Neural progenitor cell (in vitro differentiated cells): ENCODE measurements at regions not wholly inside any gene's neighbourhood (a gene's known extent, or its start where the extent isn't known, plus 50 kb on each side); places are given as distances from the start of the nearest gene placed in this dataset.

Experiments
- DNase-seq: peaks from one replicate; pipeline ENCODE4 v3.0.0-alpha.2; 2016; ENCODE audit warnings: low spot score
- H2AFZ ChIP-seq: fragments of 200-600 bp; sonication (generic); replicated peaks from 2 replicates; pipeline ENCODE4 v1.6.1; 2016; ENCODE audit warnings: antibody characterized with exemption
- H3F3A ChIP-seq: fragments of 200-600 bp; sonication (generic); 2 replicates; pipeline ENCODE4 v1.6.1; 2016; ENCODE audit warnings: antibody characterized with exemption, low read depth
- H3K27ac ChIP-seq: fragments of 200-600 bp; sonication (generic); 2 replicates; pipeline ENCODE4 v1.5.1; 2016; ENCODE audit warnings: mild to moderate bottlenecking
- H3K27me3 ChIP-seq: fragments of 200-600 bp; sonication (generic); 2 replicates; pipeline ENCODE4 v1.6.1; 2016; ENCODE audit warnings: mild to moderate bottlenecking, moderate library complexity
- H3K36me3 ChIP-seq: fragments of 200-600 bp; sonication (generic); 2 replicates; pipeline ENCODE4 v1.5.1; 2016
- H3K4me1 ChIP-seq: fragments of 200-600 bp; sonication (generic); 2 replicates; pipeline ENCODE4 v1.6.1; 2016; ENCODE audit warnings: mixed run types
- H3K4me2 ChIP-seq: fragments of 200-600 bp; sonication (generic); 2 replicates; pipeline ENCODE4 v1.6.1; 2016
- H3K4me3 ChIP-seq: fragments of 200-600 bp; sonication (generic); 2 replicates; pipeline ENCODE4 v1.5.1; 2016
- H3K79me2 ChIP-seq: fragments of 200-600 bp; sonication (generic); 2 replicates; pipeline ENCODE4 v1.6.1; 2016; ENCODE audit warnings: low read depth
- H3K9ac ChIP-seq: fragments of 200-600 bp; sonication (generic); 2 replicates; pipeline ENCODE4 v1.6.1; 2016
- H3K9me3 ChIP-seq: fragments of 200-600 bp; sonication (generic); 2 replicates; pipeline ENCODE4 v1.5.1; 2016; ENCODE audit warnings: low read depth
- H4K20me1 ChIP-seq: fragments of 200-600 bp; sonication (generic); 2 replicates; pipeline ENCODE4 v1.6.1; 2016; ENCODE audit warnings: low read depth
- H3K27ac Mint-ChIP-seq: 3 replicates; pipeline ENCODE4 v1.8.0; 2021; ENCODE audit warnings: mixed read lengths
- H3K27me3 Mint-ChIP-seq: 2 replicates; pipeline ENCODE4 v1.8.0; 2022; ENCODE audit warnings: low read depth, mild to moderate bottlenecking, inconsistent platforms, moderate library complexity, mixed read lengths; ENCODE audit not compliant: insufficient read depth
- H3K36me3 Mint-ChIP-seq: 3 replicates; pipeline ENCODE4 v1.8.0; 2021; ENCODE audit warnings: mixed read lengths
- H3K4me1 Mint-ChIP-seq: 3 replicates; pipeline ENCODE4 v1.8.0; 2021; ENCODE audit warnings: mixed read lengths
- H3K4me3 Mint-ChIP-seq: 3 replicates; pipeline ENCODE4 v1.8.0; 2021; ENCODE audit warnings: mild to moderate bottlenecking, moderate library complexity, mixed read lengths
- H3K9me3 Mint-ChIP-seq: 3 replicates; pipeline ENCODE4 v1.8.0; 2020; ENCODE audit warnings: mixed read lengths
- CTCF ChIP-seq: fragments of 200-600 bp; sonication (generic); IDR thresholded peaks from 2 replicates; pipeline ENCODE4 v1.5.1; 2017; ENCODE audit warnings: antibody characterized with exemption, mild to moderate bottlenecking
- EZH2 ChIP-seq: fragments of 200-600 bp; sonication (generic); IDR thresholded peaks from 2 replicates; pipeline ENCODE4 v1.6.1; 2017; ENCODE audit warnings: antibody characterized with exemption, mild to moderate bottlenecking, moderate library complexity
- EZH2phosphoT487 ChIP-seq: fragments of 200-600 bp; sonication (generic); IDR thresholded peaks from 2 replicates; pipeline ENCODE4 v1.6.1; 2017; ENCODE audit warnings: antibody characterized with exemption

GRCh38 chr4:128698386-128698785 lies 111.1 kb upstream of the JADE1 start:
- peaks cover 10% of the 10 kb centered on the region for H3K9me3 Mint-ChIP-seq
- H3K36me3 Mint-ChIP-seq = peaks cover 2% of the 10 kb centered on the region

GRCh38 chr4:128697323-128697722 lies 112.2 kb upstream of the JADE1 start:
- Histone ChIP-seq H3K4me3 (no peak overlapping the region), H3K27me3 (no peaks in the 10 kb centered on the region)
- H3K4me1 Mint-ChIP-seq = no peaks in the 10 kb centered on the region

More at GRCh38 chr4:128698386-128698785, 111.1 kb upstream of the JADE1 start:
- no peaks in the 10 kb centered on the region for H3K27me3 Mint-ChIP-seq
- Histone ChIP-seq H3K27me3 (no peaks in the 10 kb centered on the region), H3K4me3 (no peak overlapping the region), H3K79me2 (no peaks in the 10 kb centered on the region), H3K9me3 (no peaks in the 10 kb centered on the region), H2AFZ (no peak overlapping the region), H3K27ac (no peak overlapping the region), H3K4me2 (no peak overlapping the region), H4K20me1 (no peaks in the 10 kb centered on the region), H3K9ac (no peak overlapping the region), H3K36me3 (no peaks in the 10 kb centered on the region), H3K4me1 (peaks cover 5% of the 10 kb centered on the region), H3F3A (no peaks in the 10 kb centered on the region)
- no peak overlapping the region for H3K27ac Mint-ChIP-seq
- TF ChIP-seq CTCF = no peak
- TF ChIP-seq EZH2phosphoT487 = no peak
- no peak for TF ChIP-seq EZH2
- H3K4me1 Mint-ChIP-seq = no peaks in the 10 kb centered on the region
- no peak for DNase-seq
- no peak overlapping the region for H3K4me3 Mint-ChIP-seq

GRCh38 chr4:128690011-128690410 lies 119.5 kb upstream of the JADE1 start:
- Histone ChIP-seq H3K9ac (no peak overlapping the region), H3K4me2 (no peak overlapping the region), H3K4me3 (no peak overlapping the region), H4K20me1 (no peaks in the 10 kb centered on the region), H3K79me2 (no peaks in the 10 kb centered on the region), H3K36me3 (no peaks in the 10 kb centered on the region), H2AFZ (peak overlapping the region; percentile 52), H3F3A (no peaks in the 10 kb centered on the region), H3K9me3 (peaks cover 5% of the 10 kb centered on the region), H3K4me1 (peaks cover 13% of the 10 kb centered on the region), H3K27me3 (no peaks in the 10 kb centered on the region), H3K27ac (no peak overlapping the region)
- peaks cover 4% of the 10 kb centered on the region for H3K27me3 Mint-ChIP-seq
- no peak for TF ChIP-seq EZH2
- no peak for TF ChIP-seq CTCF
- no peak for TF ChIP-seq EZH2phosphoT487
- peaks cover 15% of the 10 kb centered on the region for H3K9me3 Mint-ChIP-seq
- peaks cover 12% of the 10 kb centered on the region for H3K4me1 Mint-ChIP-seq
- DNase-seq = no peak
- peaks cover 2% of the 10 kb centered on the region for H3K36me3 Mint-ChIP-seq
- H3K4me3 Mint-ChIP-seq = no peak overlapping the region
- H3K27ac Mint-ChIP-seq = no peak overlapping the region

More at GRCh38 chr4:128697323-128697722, 112.2 kb upstream of the JADE1 start:
- H3K79me2 ChIP-seq = no peaks in the 10 kb centered on the region
- H3K36me3 ChIP-seq = no peaks in the 10 kb centered on the region
- no peak overlapping the region for H3K27ac Mint-ChIP-seq
- no peak overlapping the region for H3K4me3 Mint-ChIP-seq
- peak overlapping the region; percentile 71 for H2AFZ ChIP-seq
- H3K4me2 ChIP-seq = no peak overlapping the region
- peaks cover 5% of the 10 kb centered on the region for H3K4me1 ChIP-seq
- no peak overlapping the region for H3K27ac ChIP-seq
- H4K20me1 ChIP-seq = no peaks in the 10 kb centered on the region
- no peaks in the 10 kb centered on the region for H3K9me3 ChIP-seq
- peaks cover 10% of the 10 kb centered on the region for H3K9me3 Mint-ChIP-seq
- peaks cover 2% of the 10 kb centered on the region for H3K36me3 Mint-ChIP-seq
- no peak overlapping the region for H3K9ac ChIP-seq
- no peak for TF ChIP-seq EZH2
- TF ChIP-seq EZH2phosphoT487 = no peak
- no peak for TF ChIP-seq CTCF
- H3K27me3 Mint-ChIP-seq = peaks cover 2% of the 10 kb centered on the region
- no peak for DNase-seq
- no peaks in the 10 kb centered on the region for H3F3A ChIP-seq
